SK-N-SH treated with all-trans-retinoic acid at 6 μM for 48 hours (cell line): ENCODE measurements at regions not wholly inside any gene's neighbourhood (a gene's known extent, or its start where the extent isn't known, plus 50 kb on each side); places are given as distances from the start of the nearest gene placed in this dataset.

Source experiments
- PPARA ChIP-seq: fragments of 250-450 bp; sonication (Bioruptor Pico); IDR thresholded peaks from 2 replicates; pipeline ENCODE4 v1.5.0; 2020; ENCODE audit warnings: mild to moderate bottlenecking, borderline replicate concordance
- RARB ChIP-seq: fragments of 250-450 bp; sonication (Bioruptor Pico); IDR thresholded peaks from 2 replicates; pipeline ENCODE4 v1.8.0; 2021; ENCODE audit warnings: mild to moderate bottlenecking, moderate library complexity
- ZFP30 ChIP-seq: fragments of 450-650 bp; formaldehyde crosslinking; IDR thresholded peaks from 2 replicates; pipeline ENCODE4 v1.5.0; 2022; ENCODE audit warnings: mild to moderate bottlenecking, moderate library complexity
- TF ChIP-seq, protein P1 (sequence below): fragments of 250-450 bp; sonication (Bioruptor Pico); IDR thresholded peaks from 2 replicates; pipeline ENCODE4 v1.8.0; 2020; ENCODE audit warnings: mild to moderate bottlenecking, moderate library complexity, borderline replicate concordance
- TF ChIP-seq, protein P2 (sequence below): fragments of 250-450 bp; sonication (Bioruptor Pico); IDR thresholded peaks from 2 replicates; pipeline ENCODE4 v1.5.0; 2020; ENCODE audit warnings: mild to moderate bottlenecking, moderate library complexity

DNA sequence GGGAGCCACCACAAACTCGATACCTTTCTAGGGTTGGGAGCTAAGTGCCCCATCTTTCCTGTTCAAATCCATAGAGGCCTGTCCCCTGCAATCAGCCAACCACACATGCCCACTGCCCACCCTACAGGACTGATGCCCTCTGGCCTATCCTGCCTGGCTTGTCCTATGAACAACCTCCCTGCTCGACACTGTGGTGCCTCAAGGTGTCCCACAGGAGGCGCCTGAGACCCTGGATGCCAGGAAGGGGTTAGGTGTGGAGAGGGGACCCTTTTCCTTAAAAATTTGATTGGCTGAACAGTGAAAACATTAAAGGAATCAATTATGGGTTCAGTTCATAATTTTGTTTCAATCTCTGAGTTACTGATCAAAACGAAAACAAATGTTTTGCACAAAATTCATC, 97.3 kb upstream of the FZD10 start:
- TF ChIP-seq ZFP30 (CRISPR knock-in tag) (no peak), PPARA (CRISPR knock-in tag) (no peak), RARB (CRISPR knock-in tag) (no peak)
- TF ChIP-seq, protein P1, sequence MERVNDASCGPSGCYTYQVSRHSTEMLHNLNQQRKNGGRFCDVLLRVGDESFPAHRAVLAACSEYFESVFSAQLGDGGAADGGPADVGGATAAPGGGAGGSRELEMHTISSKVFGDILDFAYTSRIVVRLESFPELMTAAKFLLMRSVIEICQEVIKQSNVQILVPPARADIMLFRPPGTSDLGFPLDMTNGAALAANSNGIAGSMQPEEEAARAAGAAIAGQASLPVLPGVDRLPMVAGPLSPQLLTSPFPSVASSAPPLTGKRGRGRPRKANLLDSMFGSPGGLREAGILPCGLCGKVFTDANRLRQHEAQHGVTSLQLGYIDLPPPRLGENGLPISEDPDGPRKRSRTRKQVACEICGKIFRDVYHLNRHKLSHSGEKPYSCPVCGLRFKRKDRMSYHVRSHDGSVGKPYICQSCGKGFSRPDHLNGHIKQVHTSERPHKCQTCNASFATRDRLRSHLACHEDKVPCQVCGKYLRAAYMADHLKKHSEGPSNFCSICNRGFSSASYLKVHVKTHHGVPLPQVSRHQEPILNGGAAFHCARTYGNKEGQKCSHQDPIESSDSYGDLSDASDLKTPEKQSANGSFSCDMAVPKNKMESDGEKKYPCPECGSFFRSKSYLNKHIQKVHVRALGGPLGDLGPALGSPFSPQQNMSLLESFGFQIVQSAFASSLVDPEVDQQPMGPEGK (CRISPR knock-in tag), result no peak
- TF ChIP-seq, protein P2, sequence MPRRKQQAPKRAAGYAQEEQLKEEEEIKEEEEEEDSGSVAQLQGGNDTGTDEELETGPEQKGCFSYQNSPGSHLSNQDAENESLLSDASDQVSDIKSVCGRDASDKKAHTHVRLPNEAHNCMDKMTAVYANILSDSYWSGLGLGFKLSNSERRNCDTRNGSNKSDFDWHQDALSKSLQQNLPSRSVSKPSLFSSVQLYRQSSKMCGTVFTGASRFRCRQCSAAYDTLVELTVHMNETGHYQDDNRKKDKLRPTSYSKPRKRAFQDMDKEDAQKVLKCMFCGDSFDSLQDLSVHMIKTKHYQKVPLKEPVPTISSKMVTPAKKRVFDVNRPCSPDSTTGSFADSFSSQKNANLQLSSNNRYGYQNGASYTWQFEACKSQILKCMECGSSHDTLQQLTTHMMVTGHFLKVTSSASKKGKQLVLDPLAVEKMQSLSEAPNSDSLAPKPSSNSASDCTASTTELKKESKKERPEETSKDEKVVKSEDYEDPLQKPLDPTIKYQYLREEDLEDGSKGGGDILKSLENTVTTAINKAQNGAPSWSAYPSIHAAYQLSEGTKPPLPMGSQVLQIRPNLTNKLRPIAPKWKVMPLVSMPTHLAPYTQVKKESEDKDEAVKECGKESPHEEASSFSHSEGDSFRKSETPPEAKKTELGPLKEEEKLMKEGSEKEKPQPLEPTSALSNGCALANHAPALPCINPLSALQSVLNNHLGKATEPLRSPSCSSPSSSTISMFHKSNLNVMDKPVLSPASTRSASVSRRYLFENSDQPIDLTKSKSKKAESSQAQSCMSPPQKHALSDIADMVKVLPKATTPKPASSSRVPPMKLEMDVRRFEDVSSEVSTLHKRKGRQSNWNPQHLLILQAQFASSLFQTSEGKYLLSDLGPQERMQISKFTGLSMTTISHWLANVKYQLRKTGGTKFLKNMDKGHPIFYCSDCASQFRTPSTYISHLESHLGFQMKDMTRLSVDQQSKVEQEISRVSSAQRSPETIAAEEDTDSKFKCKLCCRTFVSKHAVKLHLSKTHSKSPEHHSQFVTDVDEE (CRISPR knock-in tag), result no peak
